ENCODE measurements at regions not wholly inside any gene's neighbourhood (a gene's known extent, or its start where the extent isn't known, plus 50 kb on each side); places are given as distances from the start of the nearest gene placed in this dataset.

GRCh38 chr12:108424026-108424425 is 84.9 kb upstream of the CMKLR1 start (continued):
- TF ChIP-seq, protein P1, sequence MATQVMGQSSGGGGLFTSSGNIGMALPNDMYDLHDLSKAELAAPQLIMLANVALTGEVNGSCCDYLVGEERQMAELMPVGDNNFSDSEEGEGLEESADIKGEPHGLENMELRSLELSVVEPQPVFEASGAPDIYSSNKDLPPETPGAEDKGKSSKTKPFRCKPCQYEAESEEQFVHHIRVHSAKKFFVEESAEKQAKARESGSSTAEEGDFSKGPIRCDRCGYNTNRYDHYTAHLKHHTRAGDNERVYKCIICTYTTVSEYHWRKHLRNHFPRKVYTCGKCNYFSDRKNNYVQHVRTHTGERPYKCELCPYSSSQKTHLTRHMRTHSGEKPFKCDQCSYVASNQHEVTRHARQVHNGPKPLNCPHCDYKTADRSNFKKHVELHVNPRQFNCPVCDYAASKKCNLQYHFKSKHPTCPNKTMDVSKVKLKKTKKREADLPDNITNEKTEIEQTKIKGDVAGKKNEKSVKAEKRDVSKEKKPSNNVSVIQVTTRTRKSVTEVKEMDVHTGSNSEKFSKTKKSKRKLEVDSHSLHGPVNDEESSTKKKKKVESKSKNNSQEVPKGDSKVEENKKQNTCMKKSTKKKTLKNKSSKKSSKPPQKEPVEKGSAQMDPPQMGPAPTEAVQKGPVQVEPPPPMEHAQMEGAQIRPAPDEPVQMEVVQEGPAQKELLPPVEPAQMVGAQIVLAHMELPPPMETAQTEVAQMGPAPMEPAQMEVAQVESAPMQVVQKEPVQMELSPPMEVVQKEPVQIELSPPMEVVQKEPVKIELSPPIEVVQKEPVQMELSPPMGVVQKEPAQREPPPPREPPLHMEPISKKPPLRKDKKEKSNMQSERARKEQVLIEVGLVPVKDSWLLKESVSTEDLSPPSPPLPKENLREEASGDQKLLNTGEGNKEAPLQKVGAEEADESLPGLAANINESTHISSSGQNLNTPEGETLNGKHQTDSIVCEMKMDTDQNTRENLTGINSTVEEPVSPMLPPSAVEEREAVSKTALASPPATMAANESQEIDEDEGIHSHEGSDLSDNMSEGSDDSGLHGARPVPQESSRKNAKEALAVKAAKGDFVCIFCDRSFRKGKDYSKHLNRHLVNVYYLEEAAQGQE (IDR thresholded peaks at IDR 0.05; ENCODE audit: unreplicated experiment): no peak
- no peak for TF ChIP-seq CREB1 (CRISPR knock-in tag; IDR thresholded peaks at IDR 0.05; ENCODE audit: low read depth)
- TF ChIP-seq CTCF (conservative IDR thresholded peaks at IDR 0.05; ENCODE audit: low read depth in 2 of 2): no peak
- no peak for TF ChIP-seq JUNB (IDR thresholded peaks at IDR 0.05; ENCODE audit: unreplicated experiment)
- no peak for TF ChIP-seq STAT1 (IDR thresholded peaks at IDR 0.05; ENCODE audit: unreplicated experiment)

DNA sequence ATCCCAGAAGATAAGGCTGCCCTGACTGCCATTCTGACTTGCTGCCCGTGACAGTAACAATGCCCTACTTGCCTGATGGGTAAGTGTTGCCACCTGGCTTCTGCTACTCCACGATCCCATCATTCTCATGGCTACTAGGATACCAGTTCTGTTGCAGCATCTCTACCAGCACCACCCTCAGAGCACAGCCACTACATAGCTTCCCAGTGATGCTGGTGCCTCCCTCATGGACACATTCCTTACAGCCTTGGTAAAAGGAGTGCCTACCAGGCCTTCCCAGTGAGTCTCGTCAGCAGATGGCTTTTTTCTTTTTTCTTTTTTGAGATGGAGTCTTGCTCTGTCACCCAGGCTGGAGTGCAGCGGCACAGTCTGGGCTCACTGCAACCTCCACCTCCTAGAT is 84.4 kb upstream of the CMKLR1 start:
- Histone ChIP-seq H3K27ac (ENCODE audit: low read depth) (no peak overlapping the region), H3K79me2 (replicated peaks; ENCODE audit: insufficient read depth) (no peaks in the 10 kb centered on the region), H3K9me2 (ENCODE audit: insufficient read depth) (peaks cover 3% of the 10 kb centered on the region; the same call in 1 of the 2 replicates), H3K36me3 (ENCODE audit: insufficient read depth) (no peaks in the 10 kb centered on the region), H3F3A (replicated peaks; ENCODE audit: low read depth) (no peaks in the 10 kb centered on the region), H3K4me2 (no peak overlapping the region), H3K4me3 (no peak overlapping the region), H4K20me1 (replicated peaks; ENCODE audit: insufficient read depth) (no peaks in the 10 kb centered on the region), H3K4me1 (ENCODE audit: insufficient read depth) (peaks cover 4% of the 10 kb centered on the region; the same call in 1 of the 2 replicates), H3K27me3 (ENCODE audit: insufficient read depth) (no peaks in the 10 kb centered on the region), H2AFZ (no peak overlapping the region)
- H3K9me3 Mint-ChIP-seq: peaks cover 10% of the 10 kb centered on the region; the same call in 2 of the 3 replicates
- H3K4me3 Mint-ChIP-seq: no peak overlapping the region
- no peak for ATAC-seq
- H3K4me1 Mint-ChIP-seq: peaks cover 13% of the 10 kb centered on the region
- no peak for DNase-seq (ENCODE audit: low spot score)
- H3K36me3 Mint-ChIP-seq (ENCODE audit: low read depth): 0 out of 3 replicates have a peak, but pooled peaks cover 4% of the 10 kb centered on the region
- peaks cover 2% of the 10 kb centered on the region for H3K27me3 Mint-ChIP-seq (ENCODE audit: insufficient read depth, low read depth, poor library complexity)
- H3K27ac Mint-ChIP-seq: no peak overlapping the region
- no peak for TF ChIP-seq EZH2 (IDR thresholded peaks at IDR 0.05; ENCODE audit: low read depth, unreplicated experiment)
- no peak for TF ChIP-seq JUNB (IDR thresholded peaks at IDR 0.05; ENCODE audit: unreplicated experiment)
- TF ChIP-seq, protein P2, sequence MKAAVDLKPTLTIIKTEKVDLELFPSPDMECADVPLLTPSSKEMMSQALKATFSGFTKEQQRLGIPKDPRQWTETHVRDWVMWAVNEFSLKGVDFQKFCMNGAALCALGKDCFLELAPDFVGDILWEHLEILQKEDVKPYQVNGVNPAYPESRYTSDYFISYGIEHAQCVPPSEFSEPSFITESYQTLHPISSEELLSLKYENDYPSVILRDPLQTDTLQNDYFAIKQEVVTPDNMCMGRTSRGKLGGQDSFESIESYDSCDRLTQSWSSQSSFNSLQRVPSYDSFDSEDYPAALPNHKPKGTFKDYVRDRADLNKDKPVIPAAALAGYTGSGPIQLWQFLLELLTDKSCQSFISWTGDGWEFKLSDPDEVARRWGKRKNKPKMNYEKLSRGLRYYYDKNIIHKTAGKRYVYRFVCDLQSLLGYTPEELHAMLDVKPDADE (IDR thresholded peaks at IDR 0.05): no peak
- TF ChIP-seq, protein P3, sequence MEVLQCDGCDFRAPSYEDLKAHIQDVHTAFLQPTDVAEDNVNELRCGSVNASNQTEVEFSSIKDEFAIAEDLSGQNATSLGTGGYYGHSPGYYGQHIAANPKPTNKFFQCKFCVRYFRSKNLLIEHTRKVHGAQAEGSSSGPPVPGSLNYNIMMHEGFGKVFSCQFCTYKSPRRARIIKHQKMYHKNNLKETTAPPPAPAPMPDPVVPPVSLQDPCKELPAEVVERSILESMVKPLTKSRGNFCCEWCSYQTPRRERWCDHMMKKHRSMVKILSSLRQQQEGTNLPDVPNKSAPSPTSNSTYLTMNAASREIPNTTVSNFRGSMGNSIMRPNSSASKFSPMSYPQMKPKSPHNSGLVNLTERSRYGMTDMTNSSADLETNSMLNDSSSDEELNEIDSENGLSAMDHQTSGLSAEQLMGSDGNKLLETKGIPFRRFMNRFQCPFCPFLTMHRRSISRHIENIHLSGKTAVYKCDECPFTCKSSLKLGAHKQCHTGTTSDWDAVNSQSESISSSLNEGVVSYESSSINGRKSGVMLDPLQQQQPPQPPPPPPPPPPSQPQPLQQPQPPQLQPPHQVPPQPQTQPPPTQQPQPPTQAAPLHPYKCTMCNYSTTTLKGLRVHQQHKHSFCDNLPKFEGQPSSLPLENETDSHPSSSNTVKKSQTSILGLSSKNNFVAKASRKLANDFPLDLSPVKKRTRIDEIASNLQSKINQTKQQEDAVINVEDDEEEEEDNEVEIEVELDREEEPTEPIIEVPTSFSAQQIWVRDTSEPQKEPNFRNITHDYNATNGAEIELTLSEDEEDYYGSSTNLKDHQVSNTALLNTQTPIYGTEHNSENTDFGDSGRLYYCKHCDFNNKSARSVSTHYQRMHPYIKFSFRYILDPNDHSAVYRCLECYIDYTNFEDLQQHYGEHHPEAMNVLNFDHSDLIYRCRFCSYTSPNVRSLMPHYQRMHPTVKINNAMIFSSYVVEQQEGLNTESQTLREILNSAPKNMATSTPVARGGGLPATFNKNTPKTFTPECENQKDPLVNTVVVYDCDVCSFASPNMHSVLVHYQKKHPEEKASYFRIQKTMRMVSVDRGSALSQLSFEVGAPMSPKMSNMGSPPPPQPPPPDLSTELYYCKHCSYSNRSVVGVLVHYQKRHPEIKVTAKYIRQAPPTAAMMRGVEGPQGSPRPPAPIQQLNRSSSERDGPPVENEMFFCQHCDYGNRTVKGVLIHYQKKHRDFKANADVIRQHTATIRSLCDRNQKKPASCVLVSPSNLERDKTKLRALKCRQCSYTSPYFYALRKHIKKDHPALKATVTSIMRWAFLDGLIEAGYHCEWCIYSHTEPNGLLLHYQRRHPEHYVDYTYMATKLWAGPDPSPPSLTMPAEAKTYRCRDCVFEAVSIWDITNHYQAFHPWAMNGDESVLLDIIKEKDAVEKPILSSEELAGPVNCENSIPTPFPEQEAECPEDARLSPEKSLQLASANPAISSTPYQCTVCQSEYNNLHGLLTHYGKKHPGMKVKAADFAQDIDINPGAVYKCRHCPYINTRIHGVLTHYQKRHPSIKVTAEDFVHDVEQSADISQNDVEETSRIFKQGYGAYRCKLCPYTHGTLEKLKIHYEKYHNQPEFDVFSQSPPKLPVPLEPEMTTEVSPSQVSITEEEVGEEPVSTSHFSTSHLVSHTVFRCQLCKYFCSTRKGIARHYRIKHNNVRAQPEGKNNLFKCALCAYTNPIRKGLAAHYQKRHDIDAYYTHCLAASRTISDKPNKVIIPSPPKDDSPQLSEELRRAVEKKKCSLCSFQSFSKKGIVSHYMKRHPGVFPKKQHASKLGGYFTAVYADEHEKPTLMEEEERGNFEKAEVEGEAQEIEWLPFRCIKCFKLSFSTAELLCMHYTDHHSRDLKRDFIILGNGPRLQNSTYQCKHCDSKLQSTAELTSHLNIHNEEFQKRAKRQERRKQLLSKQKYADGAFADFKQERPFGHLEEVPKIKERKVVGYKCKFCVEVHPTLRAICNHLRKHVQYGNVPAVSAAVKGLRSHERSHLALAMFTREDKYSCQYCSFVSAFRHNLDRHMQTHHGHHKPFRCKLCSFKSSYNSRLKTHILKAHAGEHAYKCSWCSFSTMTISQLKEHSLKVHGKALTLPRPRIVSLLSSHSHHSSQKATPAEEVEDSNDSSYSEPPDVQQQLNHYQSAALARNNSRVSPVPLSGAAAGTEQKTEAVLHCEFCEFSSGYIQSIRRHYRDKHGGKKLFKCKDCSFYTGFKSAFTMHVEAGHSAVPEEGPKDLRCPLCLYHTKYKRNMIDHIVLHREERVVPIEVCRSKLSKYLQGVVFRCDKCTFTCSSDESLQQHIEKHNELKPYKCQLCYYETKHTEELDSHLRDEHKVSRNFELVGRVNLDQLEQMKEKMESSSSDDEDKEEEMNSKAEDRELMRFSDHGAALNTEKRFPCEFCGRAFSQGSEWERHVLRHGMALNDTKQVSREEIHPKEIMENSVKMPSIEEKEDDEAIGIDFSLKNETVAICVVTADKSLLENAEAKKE (CRISPR knock-in tag; IDR thresholded peaks at IDR 0.05): no peak
- no peak for TF ChIP-seq ZNF331 (CRISPR knock-in tag; IDR thresholded peaks at IDR 0.05; ENCODE audit: low read depth)
- TF ChIP-seq POLR2AphosphoS5 (IDR thresholded peaks at IDR 0.05; ENCODE audit: low read depth): no peak

All from GM23338 (cell line).